ENCODE measurements at regions not wholly inside any gene's neighbourhood (a gene's known extent, or its start where the extent isn't known, plus 50 kb on each side); places are given as distances from the start of the nearest gene placed in this dataset.
"Not testable (repeated sequence)": the region's sequence is repeated elsewhere in the genome, so short reads cannot be mapped to it uniquely, and the experiment has no call there.

- no peaks in the 10 kb centered on the region for H3K36me3 ChIP-seq (ENCODE audit: insufficient read depth, low read length)
- no peak overlapping the region for H3K4me2 ChIP-seq (ENCODE audit: low read depth, low read length, poor library complexity, severe bottlenecking)
- no peak overlapping the region for H2AFZ ChIP-seq (ENCODE audit: low read length)
- no peaks in the 10 kb centered on the region for H4K20me1 ChIP-seq (ENCODE audit: insufficient read depth, low read depth, low read length)
- no peaks in the 10 kb centered on the region for H3K4me1 ChIP-seq (ENCODE audit: low read length)
- H3K4me3 ChIP-seq (ENCODE audit: low read length) = no peak overlapping the region
- H3K9me2 ChIP-seq (replicated peaks; ENCODE audit: insufficient read depth, low read length) = no peaks in the 10 kb centered on the region
- no peak overlapping the region for H3K27ac ChIP-seq (ENCODE audit: low read length)
- H3K79me2 ChIP-seq (ENCODE audit: low read length) = no peaks in the 10 kb centered on the region
- H3K9ac ChIP-seq (ENCODE audit: low read length) = no peak overlapping the region
- no peak for DNase-seq
- H3K27me3 ChIP-seq (ENCODE audit: low read length) = no peaks in the 10 kb centered on the region
- H3K9me3 ChIP-seq (ENCODE audit: low read length) = peaks cover 15% of the 10 kb centered on the region
Observed at GRCh38 chr3:144839991-144840390, 868.4 kb downstream of the DIPK2A start.

GRCh38 chr3:144840866-144841265 lies 869.2 kb downstream of the DIPK2A start:
- Histone ChIP-seq H3K9me3 (ENCODE audit: low read length) (peaks cover 15% of the 10 kb centered on the region), H2AFZ (ENCODE audit: low read length) (no peak overlapping the region), H3K36me3 (ENCODE audit: insufficient read depth, low read length) (no peaks in the 10 kb centered on the region), H3K27ac (ENCODE audit: low read length) (no peak overlapping the region), H3K9ac (ENCODE audit: low read length) (no peak overlapping the region), H3K4me3 (ENCODE audit: low read length) (no peak overlapping the region), H3K9me2 (replicated peaks; ENCODE audit: insufficient read depth, low read length) (no peaks in the 10 kb centered on the region), H3K27me3 (ENCODE audit: low read length) (no peaks in the 10 kb centered on the region), H3K4me1 (ENCODE audit: low read length) (no peaks in the 10 kb centered on the region), H3K79me2 (ENCODE audit: low read length) (no peaks in the 10 kb centered on the region), H4K20me1 (ENCODE audit: insufficient read depth, low read depth, low read length) (no peaks in the 10 kb centered on the region), H3K4me2 (ENCODE audit: low read depth, low read length, poor library complexity, severe bottlenecking) (no peak overlapping the region)
- DNase-seq = no peak

GRCh38 chr3:144843099-144843498 lies 871.5 kb downstream of the DIPK2A start:
- Histone ChIP-seq H3K27ac (ENCODE audit: low read length) (no peak overlapping the region), H3K4me1 (ENCODE audit: low read length) (no peaks in the 10 kb centered on the region), H3K79me2 (ENCODE audit: low read length) (no peaks in the 10 kb centered on the region), H3K27me3 (ENCODE audit: low read length) (no peaks in the 10 kb centered on the region), H3K36me3 (ENCODE audit: insufficient read depth, low read length) (no peaks in the 10 kb centered on the region), H3K9ac (ENCODE audit: low read length) (no peak overlapping the region), H2AFZ (ENCODE audit: low read length) (no peak overlapping the region), H3K9me3 (ENCODE audit: low read length) (peaks cover 18% of the 10 kb centered on the region), H3K9me2 (replicated peaks; ENCODE audit: insufficient read depth, low read length) (no peaks in the 10 kb centered on the region), H4K20me1 (ENCODE audit: insufficient read depth, low read depth, low read length) (no peaks in the 10 kb centered on the region), H3K4me3 (ENCODE audit: low read length) (no peak overlapping the region), H3K4me2 (ENCODE audit: low read depth, low read length, poor library complexity, severe bottlenecking) (no peak overlapping the region)
- no peak for DNase-seq

- H4K20me1 ChIP-seq (ENCODE audit: insufficient read depth, low read depth, low read length) = no peaks in the 10 kb centered on the region
- peaks cover 5% of the 10 kb centered on the region for H3K9me3 ChIP-seq (ENCODE audit: low read length)
- H3K4me1 ChIP-seq (ENCODE audit: low read length) = no peaks in the 10 kb centered on the region
- no peak overlapping the region for H2AFZ ChIP-seq (ENCODE audit: low read length)
- DNase-seq = no peak
- no peak overlapping the region for H3K9ac ChIP-seq (ENCODE audit: low read length)
- no peak overlapping the region for H3K4me3 ChIP-seq (ENCODE audit: low read length)
- no peaks in the 10 kb centered on the region for H3K36me3 ChIP-seq (ENCODE audit: insufficient read depth, low read length)
- no peaks in the 10 kb centered on the region for H3K27me3 ChIP-seq (ENCODE audit: low read length)
- H3K79me2 ChIP-seq (ENCODE audit: low read length) = no peaks in the 10 kb centered on the region
- no peak overlapping the region for H3K4me2 ChIP-seq (ENCODE audit: low read depth, low read length, poor library complexity, severe bottlenecking)
- H3K9me2 ChIP-seq (replicated peaks; ENCODE audit: insufficient read depth, low read length) = no peaks in the 10 kb centered on the region
- H3K27ac ChIP-seq (ENCODE audit: low read length) = no peak overlapping the region
Observed at GRCh38 chr3:144852999-144853398, 881.4 kb downstream of the DIPK2A start.

- not testable (repeated sequence) for H3K4me1 ChIP-seq (ENCODE audit: low read length); H3K27ac ChIP-seq (ENCODE audit: low read length); H3K9ac ChIP-seq (ENCODE audit: low read length)
Observed at GRCh38 chr3:144854020-144854419, 882.4 kb downstream of the DIPK2A start.

GRCh38 chr3:144859161-144859560 lies 887.5 kb downstream of the DIPK2A start:
- H2AFZ ChIP-seq (ENCODE audit: low read length) = no peak overlapping the region
- H4K20me1 ChIP-seq (ENCODE audit: insufficient read depth, low read depth, low read length) = no peaks in the 10 kb centered on the region
- no peaks in the 10 kb centered on the region for H3K36me3 ChIP-seq (ENCODE audit: insufficient read depth, low read length)
- H3K9me3 ChIP-seq (ENCODE audit: low read length) = peaks cover 5% of the 10 kb centered on the region; the same call in 1 of the 2 replicates
- H3K4me1 ChIP-seq (ENCODE audit: low read length) = no peaks in the 10 kb centered on the region
- no peak overlapping the region for H3K4me2 ChIP-seq (ENCODE audit: low read depth, low read length, poor library complexity, severe bottlenecking)
- H3K4me3 ChIP-seq (ENCODE audit: low read length) = no peak overlapping the region
- no peaks in the 10 kb centered on the region for H3K27me3 ChIP-seq (ENCODE audit: low read length)
- H3K79me2 ChIP-seq (ENCODE audit: low read length) = no peaks in the 10 kb centered on the region
- no peaks in the 10 kb centered on the region for H3K9me2 ChIP-seq (replicated peaks; ENCODE audit: insufficient read depth, low read length)
- DNase-seq = no peak
- no peak overlapping the region for H3K27ac ChIP-seq (ENCODE audit: low read length)
- H3K9ac ChIP-seq (ENCODE audit: low read length) = no peak overlapping the region

More at GRCh38 chr3:144854020-144854419, 882.4 kb downstream of the DIPK2A start:
- H3K4me3 ChIP-seq (ENCODE audit: low read length); H4K20me1 ChIP-seq (ENCODE audit: insufficient read depth, low read depth, low read length); H3K9me2 ChIP-seq (replicated peaks; ENCODE audit: insufficient read depth, low read length); DNase-seq; H3K79me2 ChIP-seq (ENCODE audit: low read length); H2AFZ ChIP-seq (ENCODE audit: low read length); H3K36me3 ChIP-seq (ENCODE audit: insufficient read depth, low read length); H3K27me3 ChIP-seq (ENCODE audit: low read length); H3K4me2 ChIP-seq (ENCODE audit: low read depth, low read length, poor library complexity, severe bottlenecking); H3K9me3 ChIP-seq (ENCODE audit: low read length): not testable (repeated sequence)

GRCh38 chr3:144864646-144865045 lies 893.0 kb downstream of the DIPK2A start:
- Histone ChIP-seq H2AFZ (ENCODE audit: low read length) (no peak overlapping the region), H3K9me3 (ENCODE audit: low read length) (peaks cover 17% of the 10 kb centered on the region), H3K4me2 (ENCODE audit: low read depth, low read length, poor library complexity, severe bottlenecking) (no peak overlapping the region), H3K9ac (ENCODE audit: low read length) (no peak overlapping the region), H4K20me1 (ENCODE audit: insufficient read depth, low read depth, low read length) (no peaks in the 10 kb centered on the region), H3K79me2 (ENCODE audit: low read length) (no peaks in the 10 kb centered on the region), H3K27ac (ENCODE audit: low read length) (no peak overlapping the region), H3K4me1 (ENCODE audit: low read length) (no peaks in the 10 kb centered on the region), H3K27me3 (ENCODE audit: low read length) (no peaks in the 10 kb centered on the region), H3K4me3 (ENCODE audit: low read length) (no peak overlapping the region), H3K9me2 (replicated peaks; ENCODE audit: insufficient read depth, low read length) (no peaks in the 10 kb centered on the region), H3K36me3 (ENCODE audit: insufficient read depth, low read length) (no peaks in the 10 kb centered on the region)
- DNase-seq = no peak

GRCh38 chr3:144865948-144866347 lies 894.3 kb downstream of the DIPK2A start:
- Histone ChIP-seq H3K27ac (ENCODE audit: low read length) (no peak overlapping the region), H3K36me3 (ENCODE audit: insufficient read depth, low read length) (no peaks in the 10 kb centered on the region), H3K4me3 (ENCODE audit: low read length) (no peak overlapping the region), H3K4me1 (ENCODE audit: low read length) (no peaks in the 10 kb centered on the region), H3K4me2 (ENCODE audit: low read depth, low read length, poor library complexity, severe bottlenecking) (no peak overlapping the region), H4K20me1 (ENCODE audit: insufficient read depth, low read depth, low read length) (no peaks in the 10 kb centered on the region), H2AFZ (ENCODE audit: low read length) (no peak overlapping the region), H3K9me2 (replicated peaks; ENCODE audit: insufficient read depth, low read length) (no peaks in the 10 kb centered on the region), H3K9ac (ENCODE audit: low read length) (no peak overlapping the region), H3K27me3 (ENCODE audit: low read length) (no peaks in the 10 kb centered on the region), H3K79me2 (ENCODE audit: low read length) (no peaks in the 10 kb centered on the region), H3K9me3 (ENCODE audit: low read length) (peaks cover 20% of the 10 kb centered on the region)
- DNase-seq = no peak

- Histone ChIP-seq H3K4me1 (ENCODE audit: low read length) (no peaks in the 10 kb centered on the region), H3K4me2 (ENCODE audit: low read depth, low read length, poor library complexity, severe bottlenecking) (no peak overlapping the region), H3K27me3 (ENCODE audit: low read length) (no peaks in the 10 kb centered on the region), H3K27ac (ENCODE audit: low read length) (no peak overlapping the region), H3K9ac (ENCODE audit: low read length) (no peak overlapping the region), H3K9me3 (ENCODE audit: low read length) (peaks cover 20% of the 10 kb centered on the region), H3K36me3 (ENCODE audit: insufficient read depth, low read length) (no peaks in the 10 kb centered on the region), H2AFZ (ENCODE audit: low read length) (no peak overlapping the region), H4K20me1 (ENCODE audit: insufficient read depth, low read depth, low read length) (no peaks in the 10 kb centered on the region), H3K79me2 (ENCODE audit: low read length) (no peaks in the 10 kb centered on the region), H3K9me2 (replicated peaks; ENCODE audit: insufficient read depth, low read length) (no peaks in the 10 kb centered on the region), H3K4me3 (ENCODE audit: low read length) (no peak overlapping the region)
- no peak for DNase-seq
Observed at GRCh38 chr3:144866476-144866875, 894.9 kb downstream of the DIPK2A start.

Data from Karpas-422 (cell line).